Cerebellar nuclear complex (tissue), 1 donor: ENCODE measurements at regions not wholly inside any gene's neighbourhood (a gene's known extent, or its start where the extent isn't known, plus 50 kb on each side); places are given as distances from the start of the nearest gene placed in this dataset.

Experiments
- DNase-seq, 2 experiments: peaks; one replicate each; lab custom pipeline; 2025; lab: John Stamatoyannopoulos, UW

- DNase-seq = no peak
Measured at GRCh38 chr1:5812295-5812694, 179.9 kb downstream of the NPHP4 start.

- no peak for DNase-seq
Measured at GRCh38 chr1:5811419-5811818, 180.8 kb downstream of the NPHP4 start.

GRCh38 chr1:5810553-5811270, 181.5 kb downstream of the NPHP4 start:
- no peak for DNase-seq

- no peak for DNase-seq
Measured at GRCh38 chr1:5810131-5810530, 182.1 kb downstream of the NPHP4 start.

GRCh38 chr1:5809207-5809788, 182.9 kb downstream of the NPHP4 start:
- DNase-seq = no peak

- DNase-seq = no peak
Measured at GRCh38 chr1:5803851-5804250, 188.4 kb downstream of the NPHP4 start.

- no peak for DNase-seq
Measured at GRCh38 chr1:5802606-5803005, 189.6 kb downstream of the NPHP4 start.

GRCh38 chr1:5798904-5799303, 193.3 kb downstream of the NPHP4 start:
- no peak for DNase-seq

- no peak for DNase-seq
Measured at GRCh38 chr1:5798151-5798730, 194.0 kb downstream of the NPHP4 start.

- DNase-seq = no peak
Measured at GRCh38 chr1:5796028-5796427, 196.2 kb downstream of the NPHP4 start.

- no peak for DNase-seq
Measured at GRCh38 chr1:5794279-5794678, 197.9 kb downstream of the NPHP4 start.

- no peak for DNase-seq
Measured at GRCh38 chr1:5793516-5793915, 198.7 kb downstream of the NPHP4 start.

- no peak for DNase-seq
Measured at GRCh38 chr1:5781079-5781478, 211.1 kb downstream of the NPHP4 start.

GRCh38 chr1:5780324-5780716, 211.9 kb downstream of the NPHP4 start:
- DNase-seq = no peak

- no peak for DNase-seq
Measured at GRCh38 chr1:5779608-5780323, 212.5 kb downstream of the NPHP4 start.

- DNase-seq = no peak
Measured at GRCh38 chr1:5776035-5776550, 216.1 kb downstream of the NPHP4 start.

GRCh38 chr1:5774019-5774418, 218.2 kb downstream of the NPHP4 start:
- no peak for DNase-seq

GRCh38 chr1:5771788-5772187, 220.4 kb downstream of the NPHP4 start:
- no peak for DNase-seq

GRCh38 chr1:5770981-5771765, 221.1 kb downstream of the NPHP4 start:
- DNase-seq = no peak

- DNase-seq = no peak
Measured at GRCh38 chr1:5769760-5770159, 222.5 kb downstream of the NPHP4 start.

- DNase-seq = no peak
Measured at GRCh38 chr1:5769146-5769545, 223.1 kb downstream of the NPHP4 start.

GRCh38 chr1:5768014-5768413, 224.2 kb downstream of the NPHP4 start:
- DNase-seq = no peak
